ENCODE measurements at regions not wholly inside any gene's neighbourhood (a gene's known extent, or its start where the extent isn't known, plus 50 kb on each side); places are given as distances from the start of the nearest gene placed in this dataset.
"Not testable (repeated sequence)": the region's sequence is repeated elsewhere in the genome, so short reads cannot be mapped to it uniquely, and the experiment has no call there.

GRCh38 chr6:131336596-131336995 is 201.3 kb downstream of the AKAP7 start:
- no peak for DNase-seq

DNA sequence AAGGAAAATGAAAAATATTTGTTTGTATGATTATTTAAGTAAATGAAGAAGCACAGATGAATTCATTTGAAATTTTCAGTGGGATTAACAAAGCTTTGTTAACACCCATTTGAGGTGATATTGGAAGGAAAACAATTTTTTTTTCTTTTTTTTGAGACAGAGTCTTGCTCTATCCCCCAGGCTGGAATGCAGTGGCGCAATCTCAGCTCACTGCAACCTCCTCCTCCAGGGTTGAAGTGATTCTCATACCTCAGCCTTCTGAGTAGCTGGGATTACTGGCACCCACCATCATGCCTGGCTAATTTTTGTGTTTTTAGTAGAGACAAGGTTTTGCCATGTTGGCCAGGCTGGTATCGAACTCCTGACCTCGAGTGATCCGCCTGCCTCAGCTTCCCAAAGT is 211.6 kb downstream of the AKAP7 start:
- DNase-seq = not testable (repeated sequence)

DNA sequence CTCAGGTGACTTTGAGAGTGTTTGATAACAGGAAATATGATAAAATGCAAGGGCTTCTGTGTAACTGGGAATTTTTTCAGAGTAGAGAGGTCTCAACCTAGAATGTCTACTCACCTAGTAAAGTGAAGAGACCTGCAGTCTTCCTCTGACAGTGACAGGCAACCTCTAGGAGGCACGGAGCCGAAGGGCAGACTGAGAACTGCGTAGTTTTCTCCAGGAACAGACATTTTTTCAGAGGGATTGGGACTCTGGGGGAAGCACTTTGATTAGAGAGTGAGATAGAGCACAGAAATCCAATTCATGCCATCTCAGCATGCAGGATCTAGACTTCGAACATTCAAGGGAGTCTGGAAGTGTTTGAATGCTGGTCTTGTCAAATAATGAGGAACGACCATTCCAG is 213.3 kb downstream of the AKAP7 start:
- no peak for DNase-seq

GRCh38 chr6:131349199-131349598 is 213.9 kb downstream of the AKAP7 start:
- DNase-seq = no peak

DNA sequence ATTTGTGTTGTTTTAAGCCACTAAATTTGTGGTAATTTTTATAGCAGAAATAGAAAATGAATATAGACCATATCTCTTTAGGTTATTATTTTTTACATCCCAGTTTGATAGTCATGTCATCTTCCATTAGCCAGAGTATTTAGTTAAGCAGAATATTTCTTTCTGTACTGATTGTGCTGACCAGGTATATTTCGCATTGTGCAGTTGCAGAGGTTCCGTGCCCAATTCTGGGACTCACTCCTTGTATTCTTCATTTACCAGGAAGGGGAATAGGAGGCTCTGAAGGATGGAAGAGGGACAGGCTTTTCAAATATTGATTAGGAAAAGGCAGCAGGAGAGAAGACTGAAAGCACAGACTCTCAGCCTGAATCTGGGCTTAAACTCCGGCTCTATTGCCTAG is 217.8 kb downstream of the AKAP7 start:
- DNase-seq = no peak

DNA sequence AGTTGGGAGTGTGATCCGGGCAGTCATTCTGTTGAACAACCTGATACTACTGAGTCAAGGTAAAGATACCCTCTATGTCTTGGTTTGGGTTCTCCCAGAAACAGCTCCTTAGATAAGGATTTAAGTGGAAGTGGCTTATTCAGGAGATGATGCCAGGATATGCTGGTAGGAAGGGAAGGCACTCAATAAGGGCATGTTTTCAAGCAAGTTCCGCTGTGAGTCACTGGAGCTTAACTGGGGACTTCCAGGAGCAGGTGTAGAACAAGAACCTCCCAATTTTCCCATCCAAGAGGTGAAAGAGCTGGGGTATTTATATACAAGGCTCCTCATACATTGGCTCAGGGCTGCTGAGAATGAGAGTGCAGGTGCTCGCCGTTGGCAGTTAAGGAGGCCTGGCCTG is 218.6 kb downstream of the AKAP7 start:
- DNase-seq = no peak

GRCh38 chr6:131354356-131354755 is 218.7 kb upstream of the ARG1 start:
- no peak for DNase-seq

- no peak for DNase-seq
Measured at GRCh38 chr6:131356161-131356560, 216.9 kb upstream of the ARG1 start.

DNA sequence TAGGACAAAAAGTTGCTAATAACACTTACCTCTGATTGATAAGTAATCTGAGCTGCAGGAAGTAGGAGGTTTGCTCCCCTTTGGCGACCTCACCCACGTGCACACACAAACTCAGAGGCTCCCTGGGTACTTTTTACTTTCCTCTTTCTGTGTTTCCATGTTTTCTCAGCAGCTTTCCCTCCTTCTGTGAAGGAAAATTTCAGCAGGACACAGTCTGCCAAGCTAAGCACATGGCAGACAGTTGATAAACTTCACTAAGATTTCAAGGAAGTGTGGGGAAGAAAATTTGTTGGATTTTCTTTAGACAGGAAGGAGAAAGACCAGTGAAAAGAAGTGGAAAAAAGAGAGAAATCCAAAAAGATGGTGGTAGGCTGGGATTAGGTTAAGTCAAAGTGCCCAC is 215.5 kb upstream of the ARG1 start:
- no peak for DNase-seq

GRCh38 chr6:131362070-131362469 is 211.0 kb upstream of the ARG1 start:
- no peak for DNase-seq

DNA sequence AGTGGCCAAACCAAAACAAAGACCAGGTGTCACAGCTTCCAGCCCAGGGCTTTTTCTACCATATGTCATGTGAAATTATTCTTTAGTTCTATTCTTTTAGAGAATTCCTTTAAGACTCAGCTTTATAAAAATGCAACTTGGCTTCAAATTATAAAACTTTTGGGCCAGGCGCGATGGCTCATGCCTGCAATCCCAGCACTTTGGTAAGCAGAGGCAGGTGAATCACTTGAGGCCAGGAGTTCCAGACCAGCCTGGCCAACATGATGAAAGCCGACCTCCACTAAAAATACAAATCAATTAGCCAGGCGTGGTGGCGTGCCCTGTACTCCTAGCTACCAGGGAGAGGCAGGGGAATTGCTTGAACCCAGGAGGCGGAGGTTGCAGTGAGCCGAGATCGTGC is 210.3 kb upstream of the ARG1 start:
- no peak for DNase-seq

- no peak for DNase-seq
Measured at GRCh38 chr6:131363947-131364834, 208.8 kb upstream of the ARG1 start.

GRCh38 chr6:131366223-131366622 is 206.8 kb upstream of the ARG1 start:
- no peak for DNase-seq

GRCh38 chr6:131367206-131367873 is 205.7 kb upstream of the ARG1 start:
- no peak for DNase-seq

DNA sequence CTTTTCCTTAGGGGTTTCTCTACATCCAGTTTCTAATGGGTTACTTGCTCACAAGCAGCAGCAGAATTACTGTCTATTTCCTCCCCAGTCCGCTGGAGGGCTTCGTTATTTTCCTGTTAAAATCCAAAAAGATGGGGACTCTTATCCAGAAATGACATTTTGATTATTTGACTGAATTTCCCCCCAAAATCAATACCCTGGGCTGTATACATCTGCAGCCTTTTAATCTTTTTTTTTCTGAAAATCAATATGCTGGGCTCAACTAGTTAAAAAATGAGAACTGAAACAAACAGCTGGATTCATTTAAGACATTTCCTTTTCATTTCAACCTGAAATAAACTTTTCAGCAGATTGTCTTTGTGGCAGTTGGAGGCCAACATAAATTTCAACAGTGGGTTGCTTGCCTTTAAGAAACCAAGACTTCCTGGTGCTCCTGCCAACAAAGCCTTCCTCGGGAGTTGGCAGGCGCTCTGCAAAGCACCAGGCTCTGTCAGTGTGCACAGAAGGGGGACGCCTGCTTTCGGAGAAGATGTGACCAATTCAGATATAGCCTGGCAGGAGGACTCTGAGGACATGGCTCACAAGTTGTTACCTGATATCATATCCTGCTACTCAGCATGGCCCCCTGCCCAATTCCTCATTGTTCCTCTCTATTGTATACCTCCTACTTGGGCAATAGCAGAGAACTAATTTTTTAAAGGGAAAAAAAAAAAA is 204.7 kb upstream of the ARG1 start:
- DNase-seq = no peak

- no peak for DNase-seq
Measured at GRCh38 chr6:131372535-131372934, 200.5 kb upstream of the ARG1 start.

GRCh38 chr6:131377112-131377705 is 195.8 kb upstream of the ARG1 start:
- no peak for DNase-seq

- no peak for DNase-seq
Measured at GRCh38 chr6:131378874-131379273, 194.2 kb upstream of the ARG1 start.

DNA sequence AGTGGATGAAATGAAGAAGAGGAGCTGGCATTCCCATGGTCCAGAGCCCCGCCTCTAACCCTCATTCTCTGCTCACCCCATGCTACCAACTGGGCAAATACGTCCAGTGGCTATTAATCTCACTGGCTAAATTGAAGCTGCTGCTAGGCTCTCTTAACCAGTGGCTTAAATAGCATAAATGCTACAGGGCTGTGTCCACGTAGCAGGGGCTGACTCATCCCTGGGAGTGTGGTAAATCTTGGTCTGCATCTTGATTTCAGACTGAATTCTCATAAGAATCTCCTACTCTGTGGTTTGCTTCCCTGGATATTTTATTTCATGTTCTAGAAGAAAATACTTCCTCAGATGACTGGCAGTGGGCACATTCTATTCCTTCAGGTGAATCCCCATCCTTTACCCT is 193.1 kb upstream of the ARG1 start:
- DNase-seq = no peak

GRCh38 chr6:131381052-131381708 is 191.8 kb upstream of the ARG1 start:
- DNase-seq = no peak

- no peak for DNase-seq
Measured at GRCh38 chr6:131381709-131382093, 191.3 kb upstream of the ARG1 start.

DNA sequence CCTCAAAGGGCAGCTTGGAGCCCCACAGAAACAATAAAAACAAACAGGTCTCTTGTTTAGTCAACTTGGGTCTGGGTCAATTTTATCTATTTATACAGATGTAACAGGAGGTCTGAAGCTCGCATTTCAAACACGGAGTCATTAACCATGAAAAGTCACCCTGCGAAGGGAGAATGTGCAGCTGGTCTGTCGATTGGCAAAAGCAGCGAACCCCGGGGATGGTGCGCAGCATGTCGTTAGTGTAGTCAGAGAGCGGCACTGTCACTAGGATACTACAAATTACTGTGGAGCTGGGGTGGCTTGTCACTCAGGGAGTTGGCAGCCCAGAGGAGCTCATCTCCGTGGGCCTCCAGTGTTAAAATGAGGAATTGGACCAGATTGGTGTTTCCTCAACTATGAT is 190.4 kb upstream of the ARG1 start:
- DNase-seq = no peak

All from activated CD8-positive, alpha-beta memory T cell treated with anti-CD3 and anti-CD28 coated beads, Interleukin-2, amount 50 U/mL, for 48 hours (primary cell).